HK-2 (cell line): ENCODE measurements at regions not wholly inside any gene's neighbourhood (a gene's known extent, or its start where the extent isn't known, plus 50 kb on each side); places are given as distances from the start of the nearest gene placed in this dataset.

Experiments used
- DNase-seq: peaks from one replicate; pipeline ENCODE4 v3.0.0-alpha.2; 2018; ENCODE audit not compliant: unreplicated experiment

DNA sequence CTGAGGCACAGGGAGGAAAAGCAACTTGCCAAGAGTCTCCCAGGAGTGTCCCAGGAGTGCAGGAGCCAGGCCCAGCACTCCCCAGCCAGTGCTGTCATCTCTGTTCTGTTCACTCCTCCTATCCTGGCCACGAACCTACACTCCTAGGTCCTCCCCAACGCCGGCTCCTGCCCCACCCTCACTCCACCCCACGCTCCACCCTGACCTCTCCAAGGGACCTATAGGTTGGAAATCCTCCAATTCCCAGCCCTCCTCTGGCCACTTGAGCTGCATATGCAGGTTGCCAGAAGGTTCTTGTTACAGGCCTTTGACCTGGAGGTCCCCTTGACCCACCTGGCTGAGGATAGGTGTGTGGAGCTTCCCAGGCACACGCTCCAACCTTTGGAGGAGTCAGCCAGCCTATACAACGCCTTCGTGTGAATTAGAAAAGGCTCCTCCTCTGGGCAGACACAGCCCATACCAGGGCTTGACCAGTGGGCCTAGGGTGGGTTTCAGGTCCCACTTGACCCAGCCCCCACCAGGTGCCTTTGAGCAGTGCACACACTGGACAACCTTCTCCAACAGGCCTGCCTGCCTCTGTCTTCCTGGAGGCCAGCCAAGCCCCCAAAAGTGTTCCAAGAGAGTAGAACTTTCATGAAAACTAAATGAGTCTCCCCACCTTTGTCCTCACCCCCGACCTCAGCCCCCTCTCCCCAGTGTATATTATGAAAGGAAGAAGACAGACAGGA, 167.2 kb upstream of the TLE3 start:
- no peak for DNase-seq

DNA sequence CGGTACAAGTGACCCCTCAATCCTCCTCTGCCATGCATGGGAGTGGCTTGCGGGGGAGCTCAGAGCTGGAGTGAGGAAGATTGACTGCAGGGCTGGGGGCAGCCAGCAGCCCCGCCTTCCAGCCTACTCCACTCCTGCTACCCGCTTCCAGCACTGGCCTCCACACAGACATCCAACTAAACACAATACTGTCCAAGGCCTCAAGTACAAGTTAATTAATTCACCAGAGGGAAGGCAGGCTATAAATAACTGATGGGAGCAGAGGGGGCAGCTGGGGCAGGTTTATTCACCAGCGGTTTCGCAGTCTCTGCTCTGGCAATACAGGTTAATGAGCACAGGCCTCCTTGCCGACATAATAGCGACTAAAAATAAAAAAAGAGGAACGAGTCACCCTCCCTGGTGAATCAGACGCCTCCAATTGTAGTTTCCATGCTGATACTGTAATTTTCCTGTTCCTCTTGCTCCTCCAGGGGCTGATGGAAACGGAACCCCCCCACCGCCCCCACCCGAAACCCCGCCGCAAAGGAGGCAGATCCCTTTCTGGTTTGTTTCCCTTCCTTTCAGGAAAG, 166.4 kb upstream of the TLE3 start:
- no peak for DNase-seq

GRCh38 chr15:70262591-70263274, 165.0 kb upstream of the TLE3 start:
- DNase-seq, result no peak

GRCh38 chr15:70262171-70262570, 164.5 kb upstream of the TLE3 start:
- DNase-seq, result no peak

DNA sequence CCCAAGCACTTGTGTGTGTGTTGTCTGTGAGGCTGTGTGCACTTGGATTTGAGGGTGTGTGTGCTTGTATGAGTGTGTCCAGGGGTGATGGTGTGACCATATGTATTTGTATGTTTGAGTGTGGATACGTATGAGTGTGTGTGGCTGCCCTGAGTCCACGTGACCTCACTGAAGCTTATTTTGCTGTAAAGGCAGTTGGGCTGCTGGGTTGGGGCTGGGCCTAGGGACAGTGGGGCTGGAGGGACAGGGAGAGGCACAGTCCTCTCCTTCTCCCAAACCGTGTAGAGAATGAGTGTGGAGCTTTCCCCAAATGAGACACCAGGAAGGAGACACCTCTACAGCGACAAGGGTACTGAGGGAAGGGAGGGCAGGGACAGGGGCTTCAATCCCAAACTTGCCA, 163.4 kb upstream of the TLE3 start:
- DNase-seq, result no peak

GRCh38 chr15:70260580-70260979, 162.9 kb upstream of the TLE3 start:
- DNase-seq, result no peak

DNA sequence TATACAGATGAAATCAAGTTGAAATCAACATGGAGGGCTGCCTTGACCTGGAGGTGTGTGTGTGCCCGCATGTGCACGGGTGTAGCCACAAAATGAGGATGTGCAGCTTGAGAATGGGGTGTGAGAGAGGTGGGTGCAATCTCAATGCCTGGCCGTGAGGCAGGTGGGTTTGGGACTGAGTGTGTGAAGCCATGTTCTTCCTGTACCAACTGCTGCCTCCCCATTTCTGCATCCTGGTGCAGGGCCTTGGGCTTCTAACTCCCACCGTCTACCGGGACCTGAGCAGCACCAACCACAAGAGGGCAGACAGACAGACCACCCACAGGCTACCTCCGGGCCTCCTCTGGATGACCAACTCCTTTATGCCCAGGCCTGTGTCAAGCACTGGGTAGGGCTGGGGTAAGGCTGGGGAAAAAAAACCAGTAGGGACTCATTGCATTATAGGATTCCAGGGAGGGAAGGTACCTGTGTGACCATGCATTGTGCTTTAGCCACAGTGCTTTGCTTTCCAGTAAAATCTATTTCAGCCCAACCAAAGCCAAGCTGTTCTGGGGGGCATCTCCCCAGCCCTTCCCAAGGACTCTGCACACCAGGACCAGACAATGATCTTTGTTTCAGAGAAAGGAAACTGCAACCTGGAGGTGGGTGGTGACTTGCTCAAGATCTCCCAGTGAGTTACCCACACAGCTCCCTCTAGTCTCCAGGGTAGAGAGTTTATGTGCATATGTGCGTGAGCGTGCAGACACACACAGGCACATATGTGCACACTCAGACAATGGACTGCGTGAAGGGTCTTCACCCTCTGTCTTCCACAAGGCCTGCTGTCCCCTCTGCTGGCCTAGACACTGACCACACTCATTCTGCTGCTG, 162.2 kb upstream of the TLE3 start:
- DNase-seq, result no peak

- no peak for DNase-seq
Observed at GRCh38 chr15:70259028-70259424, 161.3 kb upstream of the TLE3 start.

DNA sequence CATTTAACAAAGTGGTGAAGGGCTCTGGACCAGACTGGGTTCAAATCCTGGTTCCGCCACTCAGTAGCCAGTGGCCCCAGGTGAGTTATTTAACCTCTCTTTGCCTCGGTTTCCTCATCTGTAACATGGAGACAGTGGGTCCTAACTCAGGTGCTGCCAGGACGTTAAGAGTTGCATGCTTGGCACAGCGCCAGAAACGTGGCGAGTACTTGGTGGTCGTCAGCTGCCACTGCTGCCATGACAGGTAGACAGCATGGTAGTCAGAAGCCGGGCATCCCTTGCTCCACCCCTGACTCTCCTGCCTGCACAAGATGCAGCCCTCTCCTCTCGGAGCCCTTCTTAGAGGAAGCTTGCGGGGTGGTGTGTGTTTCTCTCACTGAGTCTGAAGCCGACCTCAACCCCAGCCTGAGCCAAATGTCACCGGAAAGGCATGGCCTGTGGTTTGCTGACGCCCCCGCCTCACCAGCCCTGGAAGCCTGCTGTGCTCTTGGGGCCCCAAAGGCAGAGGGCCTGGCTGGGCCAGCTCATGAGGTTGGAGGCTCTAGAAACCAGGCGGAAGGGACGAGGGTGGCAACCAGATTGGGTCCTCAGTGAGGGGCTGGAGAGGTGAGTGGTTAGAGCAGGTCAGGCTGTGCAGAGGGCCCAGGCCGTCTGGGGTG, 160.8 kb upstream of the TLE3 start:
- no peak for DNase-seq

GRCh38 chr15:70257573-70258248, 160.0 kb upstream of the TLE3 start:
- DNase-seq, result no peak

- no peak for DNase-seq
Observed at GRCh38 chr15:70257047-70257446, 159.3 kb upstream of the TLE3 start.

DNA sequence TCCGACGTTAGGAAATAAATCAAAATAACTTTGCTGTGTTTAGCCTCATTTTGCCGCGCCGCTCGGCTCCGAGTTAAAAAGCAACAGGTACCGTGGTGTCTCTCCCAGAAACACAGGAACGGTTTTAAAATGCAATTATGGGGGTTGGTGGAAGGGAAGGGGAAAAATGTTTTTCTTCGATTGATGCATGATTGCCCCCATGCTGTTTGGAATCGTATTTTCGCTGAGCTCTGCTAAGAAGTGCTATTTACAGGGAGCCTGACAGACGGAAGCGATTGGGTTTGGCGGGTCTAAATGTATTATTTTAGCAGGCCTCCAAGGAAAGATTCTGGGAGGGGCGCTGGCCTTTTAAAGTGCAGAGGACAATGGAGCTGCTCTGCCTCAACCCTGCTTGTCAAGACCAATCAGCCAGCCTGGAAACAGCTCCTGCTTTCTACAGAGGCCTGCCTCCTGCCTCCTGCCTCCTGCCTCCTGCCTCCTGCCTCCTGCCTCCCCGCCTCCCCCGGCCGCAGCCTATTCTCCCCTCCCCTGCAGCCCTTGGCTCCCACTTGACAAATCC, 156.7 kb upstream of the TLE3 start:
- DNase-seq, result no peak

- DNase-seq, result no peak
Observed at GRCh38 chr15:70253461-70254156, 155.9 kb upstream of the TLE3 start.

DNA sequence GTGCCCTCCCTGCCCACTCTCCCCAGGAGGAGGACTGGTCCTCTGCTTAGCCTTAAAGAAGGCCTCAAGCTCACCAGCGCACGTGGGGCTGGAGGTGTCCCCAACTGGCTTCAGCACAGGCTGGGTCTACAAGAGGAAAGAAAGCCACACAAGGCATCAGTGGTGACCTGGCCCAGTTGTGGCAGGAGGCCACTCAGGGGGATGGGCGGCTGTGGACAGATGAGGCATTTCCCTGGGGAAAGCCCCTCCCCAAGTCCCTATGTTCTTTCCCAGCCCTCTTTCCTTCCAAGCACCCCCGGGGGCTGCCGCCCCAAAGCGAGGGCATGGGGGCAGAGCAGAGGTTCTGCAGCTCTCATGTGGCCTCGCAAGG, 155.2 kb upstream of the TLE3 start:
- DNase-seq, result no peak

DNA sequence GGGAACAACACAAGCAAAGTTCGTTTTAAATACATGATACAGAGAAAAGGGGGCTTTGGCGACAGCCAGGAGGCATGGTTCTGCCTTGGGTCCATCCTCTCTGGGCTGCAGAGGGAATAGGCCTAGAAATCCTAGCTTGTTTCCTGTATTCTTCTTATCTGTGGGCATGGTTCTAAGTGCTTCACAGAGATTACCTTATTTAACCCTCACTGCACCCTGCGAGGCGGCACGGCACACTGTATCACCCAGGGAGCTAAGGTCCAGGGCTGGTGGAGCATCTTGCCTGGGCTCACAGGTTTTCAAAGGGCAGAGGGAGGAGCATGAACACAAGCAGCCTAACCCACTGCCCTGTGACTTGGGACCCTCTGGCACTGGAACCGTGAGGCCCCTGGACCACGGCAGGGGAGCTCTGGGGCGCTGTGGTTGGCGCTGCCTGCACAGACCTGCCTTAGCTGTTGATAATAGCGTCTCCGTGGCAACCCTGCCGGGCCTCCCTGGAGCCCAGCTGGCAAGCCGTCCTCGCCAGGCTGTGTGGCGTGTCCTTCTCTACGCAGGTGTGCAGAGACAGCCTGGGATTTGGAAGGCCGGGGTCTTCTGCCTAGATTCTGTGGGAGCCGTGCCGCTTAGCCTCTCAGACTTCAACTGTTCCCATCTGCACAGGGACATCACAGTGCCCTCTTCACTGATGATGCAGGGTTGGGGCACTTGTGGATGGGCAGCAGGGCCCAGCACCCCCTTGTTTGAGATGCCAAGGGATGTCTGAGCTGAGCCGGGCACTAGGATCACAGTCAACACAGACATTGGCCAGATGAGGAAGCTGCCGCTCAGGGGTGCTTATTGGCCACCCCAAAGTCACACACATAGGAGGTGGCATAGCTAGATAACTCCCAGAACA, 154.6 kb upstream of the TLE3 start:
- no peak for DNase-seq

DNA sequence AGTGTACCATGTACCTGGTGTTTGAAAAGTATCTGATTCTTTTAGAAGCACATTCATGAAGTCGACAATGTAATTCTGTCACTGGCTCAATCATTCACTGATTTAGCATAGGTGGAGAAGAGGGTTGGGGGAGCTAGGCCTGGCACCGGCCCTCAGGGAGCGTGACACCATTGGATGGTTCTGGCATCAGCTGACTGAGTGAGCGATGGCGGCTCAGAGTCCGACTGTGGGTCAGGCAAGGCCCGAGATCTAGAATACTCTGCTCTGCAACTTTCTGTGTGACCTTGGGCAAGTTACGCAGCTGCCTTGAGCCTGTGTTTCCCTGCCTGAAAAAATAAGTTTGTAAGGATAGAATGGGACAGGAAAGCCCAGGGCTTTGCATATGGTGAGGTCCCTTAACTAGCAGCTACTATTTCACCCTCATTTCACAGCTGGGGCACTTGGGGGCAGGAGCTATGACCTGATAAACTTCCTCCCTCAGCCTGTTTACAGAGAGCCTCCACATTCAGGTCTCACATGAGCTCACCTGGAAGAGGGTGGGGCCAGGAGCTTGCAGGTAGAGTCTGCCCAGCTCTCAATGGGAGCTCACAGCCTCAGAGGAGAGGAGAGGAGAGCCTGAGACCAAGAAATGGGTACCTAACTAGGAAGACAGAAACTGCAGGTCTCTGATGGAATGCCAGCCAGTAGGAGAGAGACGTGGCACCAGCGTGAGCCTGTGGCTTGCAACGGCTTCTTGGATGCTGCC, 153.7 kb upstream of the TLE3 start:
- DNase-seq, result no peak

DNA sequence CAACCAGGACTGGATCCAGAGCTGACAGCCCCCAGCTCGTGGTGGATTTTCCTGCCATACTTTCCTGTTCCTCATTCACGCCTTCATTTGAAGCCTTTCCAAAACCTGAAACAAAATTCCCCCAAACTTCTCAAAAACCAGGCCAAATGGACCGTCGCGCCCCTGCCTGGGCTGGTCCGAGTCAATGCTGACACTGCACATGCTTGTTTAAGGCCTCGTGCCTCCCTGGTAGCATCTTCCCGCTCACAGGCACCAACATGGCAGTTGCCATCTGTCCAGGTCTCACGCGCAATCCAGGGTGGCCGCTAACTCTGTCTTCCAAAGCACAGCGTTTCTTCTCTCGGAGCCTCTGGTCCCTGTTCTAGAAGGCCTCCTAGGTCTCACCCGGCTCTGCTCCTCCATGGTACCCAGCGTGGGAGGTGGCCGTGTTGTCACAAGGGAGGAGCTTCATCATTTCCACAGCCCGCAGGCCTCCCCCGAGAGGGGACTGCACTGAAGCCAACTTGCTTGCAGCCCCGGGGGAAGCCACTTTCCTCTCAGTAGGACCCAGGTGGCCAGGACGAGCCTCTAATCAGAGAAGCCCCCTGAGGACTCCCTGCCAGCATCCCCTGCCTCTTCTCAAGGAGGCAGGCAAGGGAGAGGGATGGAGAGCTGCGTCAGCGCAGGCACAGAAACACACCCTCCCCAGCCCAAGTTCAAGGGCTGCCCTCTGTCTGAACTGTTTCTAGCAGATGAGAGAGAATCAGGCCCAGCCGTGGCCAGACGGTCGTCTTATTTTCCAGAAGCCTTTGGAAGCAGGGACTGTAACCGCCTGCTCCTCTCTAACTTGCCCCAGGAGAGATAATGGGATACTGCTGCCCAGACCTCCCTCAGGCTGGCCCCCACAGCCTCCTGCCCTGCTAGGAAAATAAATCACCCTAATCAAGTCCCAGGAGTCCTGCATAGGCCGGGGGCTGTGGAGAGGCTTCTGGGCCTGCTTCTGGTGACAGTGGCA, 152.8 kb upstream of the TLE3 start:
- DNase-seq, result no peak
